HCT116 (cell line): ENCODE measurements at regions not wholly inside any gene's neighbourhood (a gene's known extent, or its start where the extent isn't known, plus 50 kb on each side); places are given as distances from the start of the nearest gene placed in this dataset.

Experiments used
- ATAC-seq: fragments of 200-7000 bp; cut with Tn5 transposase; 2 replicates; pipeline ENCODE4 v1.9.1; 2020; ENCODE audit warnings: mild to moderate bottlenecking, moderate library complexity
- BruUV-seq: library from RNA; stranded (reverse); fragments of 400-500 nt; replicated peaks from 2 replicates; lab custom pipeline; 2021; lab: Mats Ljungman, UMichigan
- CTCF ChIA-PET: fragments of 300-600 bp; sonication (Branson Sonifier 250); formaldehyde crosslinking; loops from one replicate; lab custom pipeline; 2021; ENCODE audit warnings: antibody characterized with exemption; lab: Charles Lee
- POLR2A ChIA-PET: fragments of 300-600, 350-600 bp; sonication (Branson Sonifier 250); formaldehyde crosslinking; loops from one replicate; lab custom pipeline; 2021; ENCODE audit warnings: antibody characterized with exemption; lab: Charles Lee
- RAD21 ChIA-PET, 2 experiments: fragments of 300-600 bp; sonication (Branson Sonifier 250); formaldehyde crosslinking; loops; one replicate each; lab custom pipeline; 2023; ENCODE audit warnings: low total read pairs in 2 of 2; ENCODE audit not compliant: uncharacterized antibody in 2 of 2, unreplicated experiment in 2 of 2, low non-redundant PET in 1 of 2; lab: Charles Lee
- DNase-seq: peaks from one replicate; pipeline ENCODE4 v3.0.0-alpha.2; 2010; ENCODE audit warnings: low read depth, low spot score
- H2AFZ ChIP-seq: fragments of 200-600 bp; shearing (Covaris generic), sonication (generic); 2 replicates; pipeline ENCODE4 v1.6.1; 2017; ENCODE audit warnings: low read depth, mixed run types, mixed read lengths, antibody characterized with exemption, low read length; ENCODE audit not compliant: poor library complexity, severe bottlenecking
- H3K27ac ChIP-seq: 2 replicates; pipeline ENCODE4 v1.5.1; 2012; ENCODE audit warnings: low read depth, low read length
- H3K27me3 ChIP-seq: fragments of 200-600 bp; sonication (generic); 2 replicates; pipeline ENCODE4 v1.6.1; 2016; ENCODE audit warnings: mixed run types, low read length, mixed read lengths; ENCODE audit not compliant: insufficient read depth
- H3K36me3 ChIP-seq, 2 experiments: fragments of 200-500 bp in 1 of 2; fragments of 200-600 bp in 1 of 2; sonication (Bioruptor generic) in 1 of 2; sonication (generic) in 1 of 2; 2 replicates each; pipeline versions ENCODE4 v1.5.1 to v1.6.1; 2014 to 2016; ENCODE audit warnings: low read length in 2 of 2, inconsistent platforms in 1 of 2, mixed read lengths in 1 of 2, mixed run types in 1 of 2; ENCODE audit not compliant: insufficient read depth in 2 of 2, control insufficient read depth in 1 of 2
- H3K4me1 ChIP-seq, 2 experiments: fragments of 200-600 bp in 1 of 2; sonication (generic) in 1 of 2; 2 replicates each; pipeline versions ENCODE4 v1.5.1 to v1.6.1; 2012 to 2017; ENCODE audit warnings: low read length in 2 of 2, inconsistent platforms in 1 of 2, mild to moderate bottlenecking in 1 of 2, mixed read lengths in 1 of 2, mixed run types in 1 of 2, moderate library complexity in 1 of 2; ENCODE audit not compliant: insufficient read depth in 2 of 2, control insufficient read depth in 1 of 2
- H3K4me2 ChIP-seq: fragments of 200-600 bp; sonication (generic); 2 replicates; pipeline ENCODE4 v1.6.1; 2017; ENCODE audit warnings: mixed run types, low read length, mixed read lengths
- H3K4me3 ChIP-seq, 2 experiments: fragments of 200-600 bp in 1 of 2; sonication (generic) in 1 of 2; replicated peaks in 1 of 2; 2 replicates each; pipeline ENCODE4 v1.5.1; 2011 to 2016; ENCODE audit warnings: low read length in 2 of 2, control low read depth in 1 of 2, low read depth in 1 of 2, mild to moderate bottlenecking in 1 of 2, mixed read lengths in 1 of 2, mixed run types in 1 of 2
- H3K79me2 ChIP-seq: fragments of 200-600 bp; sonication (generic); 2 replicates; pipeline ENCODE4 v1.6.1; 2017; ENCODE audit warnings: mild to moderate bottlenecking, mixed run types, low read length, moderate library complexity, mixed read lengths; ENCODE audit not compliant: insufficient read depth
- H3K9ac ChIP-seq: fragments of 200-600 bp; sonication (generic); 2 replicates; pipeline ENCODE4 v1.6.1; 2016; ENCODE audit warnings: low read length, mixed read lengths
- H3K9me2 ChIP-seq: fragments of 200-600 bp; sonication (generic), shearing (Covaris generic); 2 replicates; pipeline ENCODE4 v1.6.1; 2017; ENCODE audit warnings: mixed run types, mild to moderate bottlenecking, moderate library complexity; ENCODE audit not compliant: insufficient read depth
- H3K9me3 ChIP-seq, 2 experiments: fragments of 200-500 bp in 1 of 2; fragments of 200-600 bp in 1 of 2; sonication (Bioruptor generic) in 1 of 2; sonication (generic) in 1 of 2; 2 replicates each; pipeline ENCODE4 v1.6.1; 2014 to 2017; ENCODE audit warnings: low read length in 2 of 2, mixed read lengths in 2 of 2, inconsistent platforms in 1 of 2, low read depth in 1 of 2, mild to moderate bottlenecking in 1 of 2, mixed run types in 1 of 2, moderate library complexity in 1 of 2; ENCODE audit not compliant: control insufficient read depth in 1 of 2, insufficient read depth in 1 of 2
- H4K20me1 ChIP-seq: fragments of 200-600 bp; sonication (generic), shearing (Covaris generic); 2 replicates; pipeline ENCODE4 v1.6.1; 2017; ENCODE audit warnings: mixed run types, mild to moderate bottlenecking, moderate library complexity; ENCODE audit not compliant: insufficient read depth
- CBX3 ChIP-seq: IDR thresholded peaks from 2 replicates; pipeline ENCODE4 v1.6.1; 2012; ENCODE audit warnings: low read depth
- CEBPB ChIP-seq: IDR thresholded peaks from 2 replicates; pipeline ENCODE4 v1.6.1; 2012; ENCODE audit warnings: low read depth
- ELF1 ChIP-seq: IDR thresholded peaks from 2 replicates; pipeline ENCODE4 v1.6.1; 2012; ENCODE audit warnings: low read depth, borderline replicate concordance
- EZH2 ChIP-seq: fragments of 200-600 bp; sonication (generic); IDR thresholded peaks from 2 replicates; pipeline ENCODE4 v1.6.1; 2017; ENCODE audit warnings: antibody characterized with exemption, mixed run types
- FOSL1 ChIP-seq: IDR thresholded peaks from 2 replicates; pipeline ENCODE4 v1.6.1; 2012; ENCODE audit warnings: low read depth
- JUND ChIP-seq: IDR thresholded peaks from 2 replicates; pipeline ENCODE4 v1.6.1; 2012
- POLR2A ChIP-seq: IDR thresholded peaks from 2 replicates; pipeline ENCODE4 v1.7.0; 2011; ENCODE audit warnings: borderline replicate concordance; ENCODE audit not compliant: insufficient read depth, insufficient read length; ENCODE audit errors: extremely low read depth
- POLR2AphosphoS5 ChIP-seq: IDR thresholded peaks from 2 replicates; pipeline ENCODE4 v1.6.1; 2011; ENCODE audit warnings: mild to moderate bottlenecking, low read depth, low read length, moderate library complexity
- RAD21 ChIP-seq: IDR thresholded peaks from 2 replicates; pipeline ENCODE4 v1.6.1; 2012; ENCODE audit warnings: low read depth, mild to moderate bottlenecking
- SIN3A ChIP-seq: IDR thresholded peaks from 2 replicates; pipeline ENCODE4 v1.6.1; 2012; ENCODE audit warnings: low read depth
- SP1 ChIP-seq: IDR thresholded peaks from 2 replicates; pipeline ENCODE4 v1.6.1; 2012; ENCODE audit warnings: low read depth
- SRF ChIP-seq: IDR thresholded peaks from 2 replicates; pipeline ENCODE4 v1.6.1; 2012; ENCODE audit warnings: low read depth
- YY1 ChIP-seq: IDR thresholded peaks from 2 replicates; pipeline ENCODE4 v1.6.1; 2011; ENCODE audit warnings: low read length, low read depth, moderate library complexity, mild to moderate bottlenecking; ENCODE audit not compliant: insufficient replicate concordance; ENCODE audit errors: extremely low read depth
- ZFX ChIP-seq: fragments of 450-650 bp; IDR thresholded peaks from 2 replicates; pipeline ENCODE4 v1.6.1; 2017
- ZNF274 ChIP-seq: fragments of 200-500 bp; sonication (Bioruptor generic); IDR thresholded peaks from 2 replicates; pipeline ENCODE4 v1.6.1; 2014; ENCODE audit warnings: mild to moderate bottlenecking, low read depth, low read length, inconsistent platforms
- intact Hi-C: fragments of 100-400 bp; cut with micrococcal nuclease; formaldehyde crosslinking; loops from 2 replicates; pipeline ENCODE4 v1.10.0; 2022
- TF ChIP-seq, protein P1 (sequence below): IDR thresholded peaks from 2 replicates; pipeline ENCODE4 v1.6.1; 2012
- TF ChIP-seq, protein P2 (sequence below): IDR thresholded peaks from 2 replicates; pipeline ENCODE4 v1.6.1; 2012
- TF ChIP-seq, protein P3 (sequence below), 3 experiments: fragments of 200-600 bp in 1 of 3; sonication (generic) in 1 of 3; IDR thresholded peaks in 2 of 3; conservative IDR thresholded peaks in 1 of 3; 2 replicates each; pipeline ENCODE4 v1.5.1; 2012 to 2017; ENCODE audit warnings: low read depth in 2 of 3, low read length in 2 of 3, antibody characterized with exemption in 1 of 3, borderline replicate concordance in 1 of 3, control low read depth in 1 of 3, mild to moderate bottlenecking in 1 of 3, mixed read lengths in 1 of 3, mixed run types in 1 of 3, moderate library complexity in 1 of 3; ENCODE audit not compliant: insufficient read depth in 1 of 3
- TF ChIP-seq, protein P4 (sequence below): IDR thresholded peaks from 2 replicates; pipeline ENCODE4 v1.6.1; 2012; ENCODE audit warnings: low read depth

DNA sequence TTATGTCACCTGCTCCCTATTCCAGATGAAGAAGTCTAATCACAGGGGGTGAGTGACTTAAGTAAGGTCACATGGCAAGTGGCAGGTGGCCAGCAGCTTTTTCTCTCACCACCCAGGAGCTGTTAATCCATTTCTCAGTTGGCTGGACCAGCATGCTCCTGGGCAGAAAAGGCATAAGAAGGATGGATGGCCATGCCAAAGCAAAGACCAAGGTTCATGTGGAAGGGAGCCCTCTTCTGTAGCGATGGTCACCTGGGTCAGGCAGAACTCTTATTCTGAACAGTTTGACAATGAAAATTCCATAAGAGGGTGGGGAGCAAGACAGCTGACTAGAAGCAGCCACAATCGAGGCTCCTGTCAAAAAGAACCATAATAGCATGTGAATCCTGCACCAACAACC lies 538.1 kb downstream of the SUCLA2 start:
- intact Hi-C loops = no loop called here
- Histone ChIP-seq H3K4me1 (no peaks in the 10 kb centered on the region), H3K79me2 (no peaks in the 10 kb centered on the region), H3K27ac (no peak overlapping the region), H4K20me1 (no peaks in the 10 kb centered on the region), H2AFZ (no peak overlapping the region), H3K4me2 (no peak overlapping the region), H3K9me3 (no peaks in the 10 kb centered on the region; a peak in 1 of 4 replicates), H3K9ac (no peak overlapping the region), H3K9me2 (no peaks in the 10 kb centered on the region), H3K27me3 (no peaks in the 10 kb centered on the region), H3K4me3 (no peak overlapping the region), H3K36me3 (no peaks in the 10 kb centered on the region)
- BruUV-seq = no TSS peak
- DNase-seq = no peak
- ATAC-seq = no peak
- POLR2A ChIA-PET = no interaction called here
- RAD21 ChIA-PET = no interaction called here
- CTCF ChIA-PET = no interaction called here
- TF ChIP-seq RAD21 (no peak), CEBPB (no peak), ZNF274 (no peak), EZH2 (no peak), JUND (no peak), SIN3A (no peak), ZFX (no peak), SRF (no peak), CBX3 (no peak), POLR2A (no peak), YY1 (no peak), POLR2AphosphoS5 (no peak), SP1 (no peak), FOSL1 (no peak), ELF1 (no peak)
- TF ChIP-seq, protein P1, sequence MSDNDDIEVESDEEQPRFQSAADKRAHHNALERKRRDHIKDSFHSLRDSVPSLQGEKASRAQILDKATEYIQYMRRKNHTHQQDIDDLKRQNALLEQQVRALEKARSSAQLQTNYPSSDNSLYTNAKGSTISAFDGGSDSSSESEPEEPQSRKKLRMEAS = no peak
- TF ChIP-seq, protein P2, sequence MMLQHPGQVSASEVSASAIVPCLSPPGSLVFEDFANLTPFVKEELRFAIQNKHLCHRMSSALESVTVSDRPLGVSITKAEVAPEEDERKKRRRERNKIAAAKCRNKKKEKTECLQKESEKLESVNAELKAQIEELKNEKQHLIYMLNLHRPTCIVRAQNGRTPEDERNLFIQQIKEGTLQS = no peak
- TF ChIP-seq, protein P3, sequence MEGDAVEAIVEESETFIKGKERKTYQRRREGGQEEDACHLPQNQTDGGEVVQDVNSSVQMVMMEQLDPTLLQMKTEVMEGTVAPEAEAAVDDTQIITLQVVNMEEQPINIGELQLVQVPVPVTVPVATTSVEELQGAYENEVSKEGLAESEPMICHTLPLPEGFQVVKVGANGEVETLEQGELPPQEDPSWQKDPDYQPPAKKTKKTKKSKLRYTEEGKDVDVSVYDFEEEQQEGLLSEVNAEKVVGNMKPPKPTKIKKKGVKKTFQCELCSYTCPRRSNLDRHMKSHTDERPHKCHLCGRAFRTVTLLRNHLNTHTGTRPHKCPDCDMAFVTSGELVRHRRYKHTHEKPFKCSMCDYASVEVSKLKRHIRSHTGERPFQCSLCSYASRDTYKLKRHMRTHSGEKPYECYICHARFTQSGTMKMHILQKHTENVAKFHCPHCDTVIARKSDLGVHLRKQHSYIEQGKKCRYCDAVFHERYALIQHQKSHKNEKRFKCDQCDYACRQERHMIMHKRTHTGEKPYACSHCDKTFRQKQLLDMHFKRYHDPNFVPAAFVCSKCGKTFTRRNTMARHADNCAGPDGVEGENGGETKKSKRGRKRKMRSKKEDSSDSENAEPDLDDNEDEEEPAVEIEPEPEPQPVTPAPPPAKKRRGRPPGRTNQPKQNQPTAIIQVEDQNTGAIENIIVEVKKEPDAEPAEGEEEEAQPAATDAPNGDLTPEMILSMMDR (IDR thresholded peaks at IDR 0.05 in 2 of 3, conservative IDR thresholded peaks at IDR 0.05 in 1 of 3; ENCODE audit: borderline replicate concordance in 1 of 3, insufficient read depth in 1 of 3, low read depth in 2 of 3, low read length in 2 of 3) = no peak
- TF ChIP-seq, protein P4, sequence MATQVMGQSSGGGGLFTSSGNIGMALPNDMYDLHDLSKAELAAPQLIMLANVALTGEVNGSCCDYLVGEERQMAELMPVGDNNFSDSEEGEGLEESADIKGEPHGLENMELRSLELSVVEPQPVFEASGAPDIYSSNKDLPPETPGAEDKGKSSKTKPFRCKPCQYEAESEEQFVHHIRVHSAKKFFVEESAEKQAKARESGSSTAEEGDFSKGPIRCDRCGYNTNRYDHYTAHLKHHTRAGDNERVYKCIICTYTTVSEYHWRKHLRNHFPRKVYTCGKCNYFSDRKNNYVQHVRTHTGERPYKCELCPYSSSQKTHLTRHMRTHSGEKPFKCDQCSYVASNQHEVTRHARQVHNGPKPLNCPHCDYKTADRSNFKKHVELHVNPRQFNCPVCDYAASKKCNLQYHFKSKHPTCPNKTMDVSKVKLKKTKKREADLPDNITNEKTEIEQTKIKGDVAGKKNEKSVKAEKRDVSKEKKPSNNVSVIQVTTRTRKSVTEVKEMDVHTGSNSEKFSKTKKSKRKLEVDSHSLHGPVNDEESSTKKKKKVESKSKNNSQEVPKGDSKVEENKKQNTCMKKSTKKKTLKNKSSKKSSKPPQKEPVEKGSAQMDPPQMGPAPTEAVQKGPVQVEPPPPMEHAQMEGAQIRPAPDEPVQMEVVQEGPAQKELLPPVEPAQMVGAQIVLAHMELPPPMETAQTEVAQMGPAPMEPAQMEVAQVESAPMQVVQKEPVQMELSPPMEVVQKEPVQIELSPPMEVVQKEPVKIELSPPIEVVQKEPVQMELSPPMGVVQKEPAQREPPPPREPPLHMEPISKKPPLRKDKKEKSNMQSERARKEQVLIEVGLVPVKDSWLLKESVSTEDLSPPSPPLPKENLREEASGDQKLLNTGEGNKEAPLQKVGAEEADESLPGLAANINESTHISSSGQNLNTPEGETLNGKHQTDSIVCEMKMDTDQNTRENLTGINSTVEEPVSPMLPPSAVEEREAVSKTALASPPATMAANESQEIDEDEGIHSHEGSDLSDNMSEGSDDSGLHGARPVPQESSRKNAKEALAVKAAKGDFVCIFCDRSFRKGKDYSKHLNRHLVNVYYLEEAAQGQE = no peak
